GM18873 (cell line): ENCODE measurements at regions not wholly inside any gene's neighbourhood (a gene's known extent, or its start where the extent isn't known, plus 50 kb on each side); places are given as distances from the start of the nearest gene placed in this dataset.
"Not testable (repeated sequence)": the region's sequence is repeated elsewhere in the genome, so short reads cannot be mapped to it uniquely, and the experiment has no call there.

ENCODE experiments used
- ATAC-seq: cut with Tn5 transposase; IDR thresholded peaks from one replicate; pipeline ENCODE4 v1.9.1; 2021; ENCODE audit warnings: mild to moderate bottlenecking, moderate library complexity, moderate number of reproducible peaks; ENCODE audit not compliant: unreplicated experiment, low FRiP score

GRCh38 chr7:85688712-85689111, 501.9 kb upstream of the SEMA3D start:
- ATAC-seq: no peak

DNA sequence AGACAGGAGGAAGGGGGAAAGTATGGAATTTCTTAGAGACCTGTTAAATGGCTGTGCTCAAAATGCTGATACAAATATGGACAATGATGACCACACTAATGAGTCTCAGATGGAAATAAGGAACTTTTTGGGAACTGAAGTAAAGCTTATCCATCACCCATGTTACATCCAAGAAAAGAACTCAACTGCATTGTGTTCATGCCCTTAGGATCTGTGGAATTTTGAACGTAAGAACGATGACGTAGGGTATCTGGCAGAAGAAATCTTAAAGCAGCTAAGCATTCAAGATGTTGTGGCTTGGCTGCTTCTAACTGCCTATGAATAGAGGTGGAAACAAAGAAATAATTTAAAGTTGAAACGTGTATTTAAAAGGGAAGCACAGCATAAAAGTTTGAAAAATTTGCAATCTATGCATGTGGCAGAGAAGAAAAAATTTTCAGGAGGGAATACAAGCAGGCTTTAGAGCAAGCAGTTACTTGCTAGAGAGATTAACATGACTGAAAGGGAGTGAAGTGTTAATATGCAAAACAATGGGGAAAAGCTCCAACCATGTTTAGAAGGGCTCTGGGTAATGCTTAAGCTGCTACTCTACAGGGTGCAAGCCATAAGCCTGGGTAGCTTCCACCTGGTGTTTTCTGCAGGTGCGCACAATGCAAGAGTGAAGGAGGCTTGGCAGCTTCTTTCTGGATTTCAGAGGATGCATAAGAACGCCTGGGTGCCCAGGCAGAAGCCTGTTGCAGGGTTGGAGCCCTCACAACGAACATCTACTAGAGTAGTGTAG, 499.7 kb upstream of the SEMA3D start:
- ATAC-seq: no peak

- no peak for ATAC-seq
These were observed 499.0 kb upstream of the SEMA3D start for GRCh38 chr7:85685901-85686300.

DNA sequence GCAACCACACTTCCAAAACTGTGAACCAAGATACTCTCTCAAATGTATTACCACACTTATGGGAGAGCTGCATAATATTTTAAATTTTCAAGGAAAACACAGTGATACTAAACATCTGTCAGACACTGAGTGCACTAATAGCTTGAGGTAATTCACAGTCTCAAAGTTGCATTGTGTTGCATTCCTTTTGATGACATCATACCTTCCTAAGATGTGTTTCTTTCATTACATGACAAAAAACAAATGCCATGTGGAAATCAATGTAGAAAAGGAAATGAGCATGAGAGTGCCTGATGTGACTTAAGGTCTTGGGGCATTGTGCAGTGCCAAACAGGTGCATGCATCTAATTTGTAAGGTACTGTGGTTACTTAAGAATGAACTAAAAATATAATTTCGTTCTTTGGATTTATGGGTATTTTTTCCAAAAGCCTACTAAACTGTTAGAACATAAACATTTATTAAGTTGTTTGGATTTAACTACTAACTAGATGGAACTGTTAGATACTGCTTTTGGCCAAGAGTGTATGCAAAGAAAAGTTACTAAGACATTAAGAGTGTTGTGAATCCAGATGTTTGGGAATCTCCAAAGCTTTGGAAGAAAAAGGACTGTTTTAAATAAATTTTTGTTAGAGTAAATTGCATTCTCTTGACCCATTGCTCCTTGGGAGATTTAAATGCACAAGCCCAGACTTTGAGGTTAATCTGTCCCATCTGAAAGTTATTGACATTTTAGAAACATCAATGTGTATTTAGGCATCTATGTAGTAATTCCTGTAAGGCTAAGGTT, 496.2 kb upstream of the SEMA3D start:
- ATAC-seq: no peak

- ATAC-seq: no peak
These were observed 494.4 kb upstream of the SEMA3D start for GRCh38 chr7:85681241-85681640.

GRCh38 chr7:85675093-85675492, 488.2 kb upstream of the SEMA3D start:
- ATAC-seq: not testable (repeated sequence)

- no peak for ATAC-seq
These were observed 487.0 kb upstream of the SEMA3D start for GRCh38 chr7:85673876-85674275.

DNA sequence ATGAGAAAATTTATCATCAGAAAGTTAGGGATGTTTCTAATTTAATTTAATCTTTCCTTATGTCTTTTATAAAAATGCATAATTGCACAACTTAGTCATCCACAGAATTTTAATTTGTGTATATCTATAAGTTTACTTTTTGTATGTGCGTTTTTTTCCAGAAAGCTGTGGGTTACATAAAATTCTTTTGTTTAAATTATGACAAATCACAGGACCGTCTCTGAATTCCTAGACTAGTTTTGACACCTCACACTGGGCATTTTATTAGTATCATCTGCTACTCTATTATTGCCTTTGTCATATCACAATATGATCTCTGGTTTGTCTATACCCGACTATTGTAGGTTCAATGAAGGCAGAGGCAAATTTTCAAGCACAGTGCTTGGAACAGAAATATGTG, 482.4 kb upstream of the SEMA3D start:
- no peak for ATAC-seq

DNA sequence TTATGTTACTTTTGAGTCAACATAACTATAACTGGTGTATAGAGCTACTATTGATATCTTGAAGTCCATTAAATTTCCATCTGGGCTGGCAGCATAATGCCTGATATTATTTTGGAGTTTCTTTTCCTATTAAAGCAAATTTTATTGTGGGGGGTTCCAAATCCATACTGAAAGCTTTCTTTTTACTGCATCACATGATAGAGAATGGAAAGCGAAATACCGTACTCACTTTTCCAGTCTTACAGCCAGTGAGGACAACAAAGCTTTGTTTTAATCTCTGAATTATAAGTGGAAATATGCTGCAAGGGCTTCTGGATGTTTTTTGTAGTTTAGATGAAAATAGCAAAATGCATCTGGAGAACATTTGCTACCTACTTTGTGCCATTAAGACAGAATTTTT, 477.5 kb upstream of the SEMA3D start:
- no peak for ATAC-seq

- no peak for ATAC-seq
These were observed 472.5 kb upstream of the SEMA3D start for GRCh38 chr7:85659364-85659763.

GRCh38 chr7:85655252-85655651, 468.4 kb upstream of the SEMA3D start:
- ATAC-seq: no peak

- ATAC-seq: no peak
These were observed 457.4 kb upstream of the SEMA3D start for GRCh38 chr7:85644272-85644671.

GRCh38 chr7:85641331-85641730, 454.5 kb upstream of the SEMA3D start:
- no peak for ATAC-seq

- no peak for ATAC-seq
These were observed 451.5 kb upstream of the SEMA3D start for GRCh38 chr7:85638394-85638793.

- ATAC-seq: no peak
These were observed 448.1 kb upstream of the SEMA3D start for GRCh38 chr7:85634951-85635350.

- ATAC-seq: no peak
These were observed 444.2 kb upstream of the SEMA3D start for GRCh38 chr7:85630904-85631600.

DNA sequence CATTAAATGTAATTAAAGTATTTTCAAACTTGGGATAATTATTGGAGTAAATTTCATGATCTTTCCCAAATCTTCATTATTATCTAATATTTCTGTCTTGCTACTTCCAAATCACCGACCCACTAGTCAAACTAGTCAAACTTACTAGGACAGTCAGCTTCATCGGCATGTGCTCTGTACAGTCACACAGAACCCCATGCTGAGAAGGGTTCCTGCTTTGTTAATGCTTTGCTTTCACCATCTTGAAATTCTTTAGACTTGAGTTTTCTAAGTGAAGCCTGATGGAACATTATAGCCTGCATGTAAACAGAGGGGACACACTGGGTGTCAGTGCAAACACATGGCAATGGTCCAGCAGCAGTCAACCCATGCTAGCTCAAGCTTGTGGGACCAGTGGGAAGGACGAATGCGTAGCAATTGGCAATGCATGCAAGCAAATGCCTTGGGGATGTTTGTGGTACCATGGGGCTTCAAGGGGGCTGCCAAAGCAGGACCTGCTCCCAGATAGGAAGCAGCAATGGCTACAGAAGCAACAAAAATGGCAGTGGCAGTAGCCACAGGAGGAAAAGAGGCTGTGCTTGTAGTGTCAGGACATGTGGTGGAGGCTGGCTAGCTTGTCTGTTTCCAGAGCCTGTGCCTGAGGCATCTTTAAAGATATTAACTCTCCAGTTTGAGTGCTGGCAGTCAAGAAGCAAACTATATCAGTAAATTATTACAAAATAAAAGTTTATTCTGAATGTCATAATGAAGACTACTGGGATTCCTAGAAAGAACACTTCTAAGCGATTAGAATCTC, 441.1 kb upstream of the SEMA3D start:
- ATAC-seq: no peak

DNA sequence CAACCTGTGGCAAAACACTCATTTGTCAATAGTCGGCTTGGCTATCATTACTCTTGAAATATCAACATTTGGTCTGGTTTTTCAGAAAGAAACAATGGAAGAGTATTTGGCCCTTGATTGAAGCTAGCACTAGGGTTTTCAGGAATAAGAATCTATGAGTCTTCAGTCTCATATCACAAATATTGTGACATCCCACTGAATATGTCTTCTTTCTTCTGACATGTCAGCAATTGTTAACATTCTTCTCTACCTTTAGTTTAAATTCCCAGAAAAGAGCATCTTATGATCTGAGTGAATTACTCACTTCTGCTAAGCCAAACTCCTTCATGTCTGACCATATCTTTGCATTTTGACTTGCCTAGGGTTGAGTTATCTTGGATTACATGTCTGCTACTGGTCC, 435.2 kb upstream of the SEMA3D start:
- ATAC-seq: no peak

GRCh38 chr7:85620936-85621685, 434.3 kb upstream of the SEMA3D start:
- no peak for ATAC-seq

DNA sequence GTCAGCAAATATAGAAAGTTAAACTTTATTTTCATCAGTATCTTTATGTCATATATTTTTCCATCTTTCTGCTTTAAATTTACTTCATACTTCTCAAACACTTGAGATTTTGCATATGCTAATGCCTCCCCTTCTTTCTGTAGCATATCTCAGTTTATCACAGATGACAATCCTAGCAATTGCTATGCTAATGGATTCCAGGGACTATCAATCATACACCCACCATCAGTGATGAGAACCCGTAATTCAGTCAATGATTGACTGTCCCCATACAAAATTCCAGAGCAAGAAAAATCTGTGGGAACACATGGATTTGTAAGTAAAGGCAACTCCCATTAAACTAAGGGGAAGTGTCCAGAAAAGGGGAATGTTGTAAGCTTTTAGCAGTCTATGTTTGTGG, 432.4 kb upstream of the SEMA3D start:
- no peak for ATAC-seq
